ENCODE measurements at regions not wholly inside any gene's neighbourhood (a gene's known extent, or its start where the extent isn't known, plus 50 kb on each side); places are given as distances from the start of the nearest gene placed in this dataset.
"Not testable (repeated sequence)": the region's sequence is repeated elsewhere in the genome, so short reads cannot be mapped to it uniquely, and the experiment has no call there.

DNA sequence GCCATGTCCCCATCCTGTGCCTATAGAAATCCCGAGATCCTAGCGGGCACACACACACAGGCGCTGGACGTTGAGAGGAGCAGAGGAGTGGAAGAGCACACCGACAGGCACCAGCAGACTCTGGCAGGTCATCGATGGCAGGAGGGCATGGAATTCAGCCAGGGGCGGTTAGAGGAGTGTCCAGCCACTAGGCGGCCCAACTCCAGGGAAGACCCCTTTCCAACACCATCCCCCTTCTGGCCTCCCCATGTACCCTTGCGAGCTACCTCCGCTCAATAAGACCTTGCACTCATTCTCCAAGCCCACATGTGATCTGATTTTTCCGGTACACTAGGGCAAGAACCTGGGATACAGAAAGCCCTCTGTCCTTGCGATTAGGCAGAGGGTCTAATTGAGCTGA, 356.0 kb upstream of the DPP6 start:
- H3K27me3 ChIP-seq (ENCODE audit: control insufficient read depth, insufficient read depth, low read length): no peaks in the 10 kb centered on the region
- POLR2A ChIA-PET: interaction anchor here (0.7 kb wide), 1 partner anchor 121 kb away, joined by 7 read pairs; no protein-coding TSS in a partner anchor
- DNase-seq (ENCODE audit: low read depth): no peak
- H3K36me3 ChIP-seq (ENCODE audit: control insufficient read depth, insufficient read depth, low read length): no peaks in the 10 kb centered on the region
- H3K4me3 ChIP-seq (ENCODE audit: low read depth, low read length): no peak overlapping the region
- CTCF ChIA-PET: no interaction called here
- TF ChIP-seq, protein P1, sequence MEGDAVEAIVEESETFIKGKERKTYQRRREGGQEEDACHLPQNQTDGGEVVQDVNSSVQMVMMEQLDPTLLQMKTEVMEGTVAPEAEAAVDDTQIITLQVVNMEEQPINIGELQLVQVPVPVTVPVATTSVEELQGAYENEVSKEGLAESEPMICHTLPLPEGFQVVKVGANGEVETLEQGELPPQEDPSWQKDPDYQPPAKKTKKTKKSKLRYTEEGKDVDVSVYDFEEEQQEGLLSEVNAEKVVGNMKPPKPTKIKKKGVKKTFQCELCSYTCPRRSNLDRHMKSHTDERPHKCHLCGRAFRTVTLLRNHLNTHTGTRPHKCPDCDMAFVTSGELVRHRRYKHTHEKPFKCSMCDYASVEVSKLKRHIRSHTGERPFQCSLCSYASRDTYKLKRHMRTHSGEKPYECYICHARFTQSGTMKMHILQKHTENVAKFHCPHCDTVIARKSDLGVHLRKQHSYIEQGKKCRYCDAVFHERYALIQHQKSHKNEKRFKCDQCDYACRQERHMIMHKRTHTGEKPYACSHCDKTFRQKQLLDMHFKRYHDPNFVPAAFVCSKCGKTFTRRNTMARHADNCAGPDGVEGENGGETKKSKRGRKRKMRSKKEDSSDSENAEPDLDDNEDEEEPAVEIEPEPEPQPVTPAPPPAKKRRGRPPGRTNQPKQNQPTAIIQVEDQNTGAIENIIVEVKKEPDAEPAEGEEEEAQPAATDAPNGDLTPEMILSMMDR (IDR thresholded peaks at IDR 0.05; ENCODE audit: insufficient read depth, low read depth, low read length): no peak

DNA sequence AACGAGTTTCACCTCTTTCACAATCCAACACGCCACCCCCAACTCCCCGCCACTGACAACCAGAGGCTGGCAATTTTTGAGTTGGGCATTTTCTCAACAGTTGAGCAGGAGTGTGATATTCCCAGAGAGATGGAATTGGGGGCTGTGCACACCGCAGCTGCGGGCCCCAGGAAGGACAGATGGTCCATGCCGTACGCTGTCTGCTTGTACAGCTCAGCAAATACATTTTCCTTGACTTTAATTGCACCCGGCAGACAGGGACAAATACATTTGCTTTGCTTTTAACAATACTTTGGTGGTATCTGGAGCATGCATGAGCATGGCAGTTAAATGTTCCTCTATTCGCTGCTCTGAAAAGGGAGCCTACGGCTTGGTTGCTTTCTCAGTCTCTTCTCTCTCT, 354.2 kb upstream of the DPP6 start:
- POLR2A ChIA-PET: no interaction called here
- Histone ChIP-seq H3K36me3 (ENCODE audit: control insufficient read depth, insufficient read depth, low read length) (no peaks in the 10 kb centered on the region), H3K27me3 (ENCODE audit: control insufficient read depth, insufficient read depth, low read length) (no peaks in the 10 kb centered on the region), H3K4me3 (ENCODE audit: low read depth, low read length) (no peak overlapping the region)
- no peak for DNase-seq (ENCODE audit: low read depth)
- TF ChIP-seq, protein P1 (IDR thresholded peaks at IDR 0.05; ENCODE audit: insufficient read depth, low read depth, low read length): no peak
- CTCF ChIA-PET: interaction anchor here (0.6 kb wide), 1 partner anchor 148 kb away, joined by 3 read pairs; no protein-coding TSS in a partner anchor

DNA sequence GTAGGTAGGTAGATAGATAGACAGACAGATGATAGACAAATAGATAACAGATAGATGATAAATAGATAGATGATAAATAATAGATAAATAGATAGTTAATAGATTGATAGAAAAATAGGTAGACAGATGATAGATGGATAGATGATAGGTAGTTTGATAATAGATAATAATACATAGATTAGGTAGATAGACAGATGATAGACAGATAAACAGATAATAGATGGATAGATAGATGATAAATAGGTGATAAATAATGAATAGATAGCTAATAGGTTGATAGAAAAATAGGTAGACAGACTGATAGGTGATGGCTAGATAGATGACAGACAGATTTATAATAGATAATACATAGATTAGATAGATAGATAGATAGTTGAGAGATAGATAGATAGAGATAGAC, 350.5 kb upstream of the DPP6 start:
- no peaks in the 10 kb centered on the region for H3K27me3 ChIP-seq (ENCODE audit: control insufficient read depth, insufficient read depth, low read length)
- TF ChIP-seq, protein P1 (IDR thresholded peaks at IDR 0.05; ENCODE audit: insufficient read depth, low read depth, low read length): no peak
- DNase-seq (ENCODE audit: low read depth): no peak
- POLR2A ChIA-PET: no interaction called here
- H3K4me3 ChIP-seq (ENCODE audit: low read depth, low read length): no peak overlapping the region
- CTCF ChIA-PET: no interaction called here
- no peaks in the 10 kb centered on the region for H3K36me3 ChIP-seq (ENCODE audit: control insufficient read depth, insufficient read depth, low read length)

DNA sequence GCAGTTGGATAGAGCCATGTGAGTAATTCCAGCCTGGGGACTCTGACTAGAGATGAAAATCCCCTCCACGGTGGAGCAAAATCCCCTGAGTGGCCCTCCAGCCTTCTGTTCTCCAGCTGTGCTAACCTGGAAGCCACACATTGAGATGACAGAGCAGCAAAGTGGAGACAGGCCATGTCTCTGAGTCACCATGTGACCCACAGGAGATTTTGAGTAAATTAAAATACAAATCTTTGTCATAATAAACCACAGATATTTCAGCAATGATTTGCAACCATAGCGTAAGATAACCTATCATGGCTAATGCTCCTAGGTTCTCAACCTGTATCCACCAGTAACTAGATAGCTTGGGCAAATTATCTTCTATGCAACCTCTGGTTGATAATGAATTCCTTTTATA, 328.3 kb upstream of the DPP6 start:
- POLR2A ChIA-PET; H3K4me3 ChIP-seq (ENCODE audit: low read depth, low read length); H3K36me3 ChIP-seq (ENCODE audit: control insufficient read depth, insufficient read depth, low read length); CTCF ChIA-PET; DNase-seq (ENCODE audit: low read depth); H3K27me3 ChIP-seq (ENCODE audit: control insufficient read depth, insufficient read depth, low read length): not testable (repeated sequence)

DNA sequence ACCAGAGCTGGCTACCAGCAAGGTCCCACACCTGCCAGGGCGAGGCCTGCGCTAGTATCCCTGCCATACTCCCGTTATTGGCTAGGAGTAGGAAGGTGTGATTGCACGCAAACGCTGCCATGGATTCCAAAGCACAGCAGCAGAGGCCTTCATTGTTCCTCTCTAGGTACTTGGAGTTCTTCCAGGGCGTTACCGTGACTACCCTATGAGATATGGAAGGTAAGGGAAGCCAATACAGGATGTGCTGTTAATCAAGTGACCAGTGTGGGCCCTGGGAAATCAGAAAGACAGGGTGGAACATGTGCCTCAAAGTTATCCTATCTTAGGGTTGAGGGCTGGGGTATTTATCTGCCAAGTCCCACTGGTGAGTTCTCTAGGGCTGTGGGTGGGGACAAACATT, 320.7 kb upstream of the DPP6 start:
- H3K4me3 ChIP-seq (ENCODE audit: low read depth, low read length); POLR2A ChIA-PET; H3K27me3 ChIP-seq (ENCODE audit: control insufficient read depth, insufficient read depth, low read length); H3K36me3 ChIP-seq (ENCODE audit: control insufficient read depth, insufficient read depth, low read length); CTCF ChIA-PET; DNase-seq (ENCODE audit: low read depth): not testable (repeated sequence)

DNA sequence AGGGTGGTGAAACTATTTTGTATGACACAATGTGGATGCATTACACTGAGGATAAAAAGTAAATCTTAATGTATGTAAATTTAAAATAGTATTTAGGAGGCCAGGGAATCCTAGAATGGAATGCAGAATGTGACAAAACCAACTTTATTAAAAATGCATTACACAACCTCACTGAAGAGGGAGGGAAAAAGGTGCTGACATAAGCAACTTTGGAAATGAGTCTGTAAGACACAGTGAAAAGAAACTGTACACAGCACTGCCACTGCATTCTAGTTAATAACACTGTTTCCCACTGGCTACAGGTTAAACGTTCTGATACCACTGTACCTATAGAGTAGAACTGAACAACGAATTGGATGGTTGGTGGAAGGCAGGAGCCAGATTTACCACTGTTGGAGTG, 308.8 kb upstream of the DPP6 start:
- CTCF ChIA-PET; POLR2A ChIA-PET; H3K27me3 ChIP-seq (ENCODE audit: control insufficient read depth, insufficient read depth, low read length): not testable (repeated sequence)

DNA sequence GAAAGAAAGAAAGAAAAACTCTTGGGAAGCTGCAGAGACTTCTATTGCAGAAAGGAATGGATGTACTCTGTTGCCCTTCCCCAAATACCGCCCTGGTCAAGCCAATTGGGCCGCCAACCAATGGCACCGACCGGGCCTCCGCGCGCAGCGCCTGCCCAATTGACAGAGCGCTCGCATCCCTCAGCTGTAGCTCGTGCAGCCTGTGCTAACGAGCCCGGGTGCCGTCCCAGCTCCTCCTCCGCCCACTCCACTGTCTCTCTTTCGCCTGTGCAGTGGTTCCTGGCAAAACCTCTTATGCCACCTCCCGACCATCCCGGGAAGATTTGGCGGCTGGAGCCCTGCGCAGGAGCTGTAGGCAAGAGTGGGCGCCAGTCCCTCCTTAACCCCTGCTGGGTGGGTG, 304.2 kb upstream of the DPP6 start:
- H3K36me3 ChIP-seq (ENCODE audit: control insufficient read depth, insufficient read depth, low read length); POLR2A ChIA-PET; CTCF ChIA-PET; H3K4me3 ChIP-seq (ENCODE audit: low read depth, low read length); H3K27me3 ChIP-seq (ENCODE audit: control insufficient read depth, insufficient read depth, low read length); DNase-seq (ENCODE audit: low read depth): not testable (repeated sequence)

More for the DNA sequence above, 308.8 kb upstream of the DPP6 start:
- H3K36me3 ChIP-seq (ENCODE audit: control insufficient read depth, insufficient read depth, low read length); H3K4me3 ChIP-seq (ENCODE audit: low read depth, low read length); DNase-seq (ENCODE audit: low read depth): not testable (repeated sequence)

DNA sequence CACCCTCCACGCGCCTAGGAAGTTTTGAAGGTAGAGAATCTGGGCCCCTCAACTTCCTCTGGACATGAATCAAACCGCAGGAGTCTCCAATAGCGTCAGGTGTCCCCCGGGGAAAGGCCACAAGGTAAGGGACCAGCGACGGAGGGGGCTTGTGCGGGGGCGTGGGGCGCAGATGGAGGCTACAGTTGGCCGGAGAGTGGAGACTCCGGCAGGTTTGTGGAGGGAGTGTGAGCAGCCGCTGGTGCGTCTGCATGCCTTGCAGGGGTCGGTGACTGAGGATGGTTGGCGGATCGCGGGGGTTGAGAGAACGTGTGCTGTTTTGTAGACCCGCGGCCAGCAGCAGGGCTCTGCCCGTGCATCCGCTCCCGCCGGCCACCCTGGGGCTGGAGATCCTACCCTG, 303.3 kb upstream of the DPP6 start:
- H3K36me3 ChIP-seq (ENCODE audit: control insufficient read depth, insufficient read depth, low read length); H3K4me3 ChIP-seq (ENCODE audit: low read depth, low read length); DNase-seq (ENCODE audit: low read depth); H3K27me3 ChIP-seq (ENCODE audit: control insufficient read depth, insufficient read depth, low read length); CTCF ChIA-PET; POLR2A ChIA-PET: not testable (repeated sequence)

DNA sequence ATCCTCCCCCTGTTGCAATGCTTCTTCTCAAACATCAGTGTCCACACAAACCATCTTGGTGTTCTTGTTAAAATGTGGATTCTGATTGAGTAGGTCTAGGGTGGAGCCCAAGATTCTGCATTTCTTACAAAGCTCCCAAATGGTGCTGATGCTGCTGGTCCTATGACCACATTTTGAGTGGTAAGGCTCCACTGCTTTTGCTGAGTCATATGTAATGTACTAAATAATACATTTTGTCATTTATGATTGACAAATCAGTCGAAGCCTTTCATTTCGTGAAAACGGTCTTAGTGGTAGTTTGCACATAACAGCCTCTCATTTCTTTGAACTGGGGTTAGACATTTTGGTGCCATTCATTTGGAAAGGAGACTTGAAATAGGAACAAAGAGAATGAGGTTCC, 286.3 kb upstream of the DPP6 start:
- POLR2A ChIA-PET; H3K27me3 ChIP-seq (ENCODE audit: control insufficient read depth, insufficient read depth, low read length); H3K36me3 ChIP-seq (ENCODE audit: control insufficient read depth, insufficient read depth, low read length); CTCF ChIA-PET; DNase-seq (ENCODE audit: low read depth); H3K4me3 ChIP-seq (ENCODE audit: low read depth, low read length): not testable (repeated sequence)

DNA sequence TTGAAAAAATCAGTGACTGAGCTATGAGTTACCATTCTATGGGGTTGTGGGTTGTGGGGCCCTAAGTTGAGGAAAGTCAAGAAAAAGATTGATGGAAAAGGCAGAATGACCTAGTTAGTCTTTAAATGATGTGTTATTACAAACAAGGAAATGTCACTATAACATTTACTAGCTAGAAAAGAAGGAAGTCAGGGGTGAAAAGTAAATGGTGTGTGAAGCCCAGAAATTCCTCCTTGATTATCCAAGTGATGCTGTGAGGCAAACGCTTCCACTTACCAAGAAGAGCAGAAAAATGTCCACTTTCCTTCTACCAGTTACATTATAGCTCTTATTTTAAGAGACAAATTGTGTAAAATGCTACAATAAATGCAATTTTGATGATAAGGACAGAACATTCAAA, 285.3 kb upstream of the DPP6 start:
- H3K27me3 ChIP-seq (ENCODE audit: control insufficient read depth, insufficient read depth, low read length); DNase-seq (ENCODE audit: low read depth); POLR2A ChIA-PET; CTCF ChIA-PET; H3K4me3 ChIP-seq (ENCODE audit: low read depth, low read length); H3K36me3 ChIP-seq (ENCODE audit: control insufficient read depth, insufficient read depth, low read length): not testable (repeated sequence)

Measured in BJ (cell line).